Rectal smooth muscle tissue (tissue), 1 donor: ENCODE measurements at regions not wholly inside any gene's neighbourhood (a gene's known extent, or its start where the extent isn't known, plus 50 kb on each side); places are given as distances from the start of the nearest gene placed in this dataset.
"Not testable (repeated sequence)": the region's sequence is repeated elsewhere in the genome, so short reads cannot be mapped to it uniquely, and the experiment has no call there.

Experiments used
- H3K27ac ChIP-seq: one replicate; pipeline ENCODE4 v1.7.0; 2013; ENCODE audit warnings: low read depth, low read length, inconsistent platforms
- H3K27me3 ChIP-seq: one replicate; pipeline ENCODE4 v1.7.0; 2013; ENCODE audit warnings: low read length; ENCODE audit not compliant: control insufficient read depth, insufficient read depth
- H3K36me3 ChIP-seq: one replicate; pipeline ENCODE4 v1.7.0; 2013; ENCODE audit warnings: low read length; ENCODE audit not compliant: control insufficient read depth, insufficient read depth
- H3K4me1 ChIP-seq: one replicate; pipeline ENCODE4 v1.7.0; 2013; ENCODE audit warnings: low read length; ENCODE audit not compliant: control insufficient read depth, insufficient read depth
- H3K4me3 ChIP-seq: one replicate; pipeline ENCODE4 v1.7.0; 2013; ENCODE audit warnings: low read length
- H3K9ac ChIP-seq: one replicate; pipeline ENCODE4 v1.7.0; 2013; ENCODE audit warnings: low read length

- not testable (repeated sequence) for H3K9ac ChIP-seq, H3K4me1 ChIP-seq, H3K27me3 ChIP-seq, H3K36me3 ChIP-seq, H3K4me3 ChIP-seq, H3K27ac ChIP-seq
Measured at GRCh38 chr3:74131546-74132328, 482.7 kb downstream of the CNTN3 start.

GRCh38 chr3:74129611-74130010, 484.8 kb downstream of the CNTN3 start:
- no peaks in the 10 kb centered on the region for H3K27me3 ChIP-seq
- no peaks in the 10 kb centered on the region for H3K4me1 ChIP-seq
- no peak overlapping the region for H3K27ac ChIP-seq
- H3K4me3 ChIP-seq = no peak overlapping the region
- H3K36me3 ChIP-seq = no peaks in the 10 kb centered on the region
- no peak overlapping the region for H3K9ac ChIP-seq

GRCh38 chr3:74129056-74129455, 485.4 kb downstream of the CNTN3 start:
- Histone ChIP-seq H3K4me3 (no peak overlapping the region), H3K4me1 (no peaks in the 10 kb centered on the region), H3K27me3 (no peaks in the 10 kb centered on the region), H3K36me3 (no peaks in the 10 kb centered on the region), H3K27ac (no peak overlapping the region), H3K9ac (no peak overlapping the region)

- Histone ChIP-seq H3K27me3 (no peaks in the 10 kb centered on the region), H3K4me3 (no peak overlapping the region), H3K4me1 (no peaks in the 10 kb centered on the region), H3K27ac (no peak overlapping the region), H3K36me3 (no peaks in the 10 kb centered on the region), H3K9ac (no peak overlapping the region)
Measured at GRCh38 chr3:74127256-74127655, 487.2 kb downstream of the CNTN3 start.

- Histone ChIP-seq H3K9ac (no peak overlapping the region), H3K27me3 (no peaks in the 10 kb centered on the region), H3K4me1 (no peaks in the 10 kb centered on the region), H3K4me3 (no peak overlapping the region), H3K36me3 (no peaks in the 10 kb centered on the region), H3K27ac (no peak overlapping the region)
Measured at GRCh38 chr3:74124782-74125181, 489.7 kb downstream of the CNTN3 start.

GRCh38 chr3:74122281-74122680, 492.2 kb downstream of the CNTN3 start:
- H3K27me3 ChIP-seq = no peaks in the 10 kb centered on the region
- no peak overlapping the region for H3K4me3 ChIP-seq
- no peaks in the 10 kb centered on the region for H3K4me1 ChIP-seq
- no peak overlapping the region for H3K27ac ChIP-seq
- H3K9ac ChIP-seq = no peak overlapping the region
- H3K36me3 ChIP-seq = no peaks in the 10 kb centered on the region

- Histone ChIP-seq H3K36me3 (no peaks in the 10 kb centered on the region), H3K27me3 (no peaks in the 10 kb centered on the region), H3K4me1 (no peaks in the 10 kb centered on the region), H3K4me3 (no peak overlapping the region), H3K9ac (no peak overlapping the region), H3K27ac (no peak overlapping the region)
Measured at GRCh38 chr3:74121761-74122160, 492.7 kb downstream of the CNTN3 start.

- H3K27ac ChIP-seq = no peak overlapping the region
Measured at GRCh38 chr3:74119221-74119620, 494.5 kb upstream of the PDZRN3 start.

GRCh38 chr3:74115906-74116305, 491.2 kb upstream of the PDZRN3 start:
- H3K36me3 ChIP-seq = no peaks in the 10 kb centered on the region

More at GRCh38 chr3:74119221-74119620, 494.5 kb upstream of the PDZRN3 start:
- Histone ChIP-seq H3K36me3 (no peaks in the 10 kb centered on the region), H3K27me3 (no peaks in the 10 kb centered on the region), H3K9ac (no peak overlapping the region), H3K4me1 (no peaks in the 10 kb centered on the region), H3K4me3 (no peak overlapping the region)

GRCh38 chr3:74107451-74107850, 482.7 kb upstream of the PDZRN3 start:
- Histone ChIP-seq H3K36me3 (no peaks in the 10 kb centered on the region), H3K9ac (no peak overlapping the region), H3K4me3 (no peak overlapping the region), H3K27ac (no peak overlapping the region), H3K4me1 (no peaks in the 10 kb centered on the region), H3K27me3 (no peaks in the 10 kb centered on the region)

More at GRCh38 chr3:74115906-74116305, 491.2 kb upstream of the PDZRN3 start:
- Histone ChIP-seq H3K9ac (no peak overlapping the region), H3K4me1 (no peaks in the 10 kb centered on the region), H3K4me3 (no peak overlapping the region), H3K27me3 (no peaks in the 10 kb centered on the region), H3K27ac (no peak overlapping the region)

GRCh38 chr3:74106925-74107324, 482.2 kb upstream of the PDZRN3 start:
- no peaks in the 10 kb centered on the region for H3K36me3 ChIP-seq
- H3K4me1 ChIP-seq = no peaks in the 10 kb centered on the region
- H3K9ac ChIP-seq = no peak overlapping the region
- no peak overlapping the region for H3K27ac ChIP-seq
- H3K4me3 ChIP-seq = no peak overlapping the region
- no peaks in the 10 kb centered on the region for H3K27me3 ChIP-seq

GRCh38 chr3:74091204-74091603, 466.5 kb upstream of the PDZRN3 start:
- no peaks in the 10 kb centered on the region for H3K36me3 ChIP-seq
- no peak overlapping the region for H3K4me3 ChIP-seq
- no peak overlapping the region for H3K27ac ChIP-seq
- H3K27me3 ChIP-seq = no peaks in the 10 kb centered on the region
- H3K4me1 ChIP-seq = no peaks in the 10 kb centered on the region
- no peak overlapping the region for H3K9ac ChIP-seq

GRCh38 chr3:74089814-74090213, 465.1 kb upstream of the PDZRN3 start:
- H3K4me3 ChIP-seq = no peak overlapping the region
- no peak overlapping the region for H3K9ac ChIP-seq
- no peaks in the 10 kb centered on the region for H3K4me1 ChIP-seq
- no peaks in the 10 kb centered on the region for H3K36me3 ChIP-seq
- H3K27ac ChIP-seq = no peak overlapping the region
- no peaks in the 10 kb centered on the region for H3K27me3 ChIP-seq
